T47D (cell line): ENCODE measurements at regions not wholly inside any gene's neighbourhood (a gene's known extent, or its start where the extent isn't known, plus 50 kb on each side); places are given as distances from the start of the nearest gene placed in this dataset.

Experiments
- DNase-seq, 2 experiments: peaks; one replicate each; pipeline versions ENCODE4 v3.0.0 to v3.0.0-alpha.2; 2011 to 2012; ENCODE audit warnings: low read depth in 1 of 2, low spot score in 1 of 2
- JUND ChIP-seq: IDR thresholded peaks from 2 replicates; pipeline ENCODE4 v1.6.1; 2012; ENCODE audit warnings: low read depth
- in situ Hi-C: cut with HindIII; loops from 2 replicates; pipeline ENCODE4 v1.10.0; 2016; ENCODE audit warnings: low sequenced_read_pairs, low pct_unique_long_range_greater_than_20kb

- TF ChIP-seq JUND = no peak
- in situ Hi-C loops = no loop called here
- no peak for DNase-seq
Observed at GRCh38 chr13:90395846-90396245, 951.6 kb upstream of the MIR17HG start.

GRCh38 chr13:90396266-90396665, 951.2 kb upstream of the MIR17HG start:
- no peak for TF ChIP-seq JUND
- in situ Hi-C loops = no loop called here
- no peak for DNase-seq

- no peak for TF ChIP-seq JUND
- no peak for DNase-seq
- in situ Hi-C loops = no loop called here
Observed at GRCh38 chr13:90397503-90397902, 950.0 kb upstream of the MIR17HG start.

- TF ChIP-seq JUND = no peak
Observed at GRCh38 chr13:90400372-90400771, 947.1 kb upstream of the MIR17HG start.

GRCh38 chr13:90401150-90401549, 946.3 kb upstream of the MIR17HG start:
- no peak for DNase-seq
- in situ Hi-C loops = no loop called here
- TF ChIP-seq JUND = no peak

More at GRCh38 chr13:90400372-90400771, 947.1 kb upstream of the MIR17HG start:
- in situ Hi-C loops = no loop called here
- no peak for DNase-seq

GRCh38 chr13:90402102-90402501, 945.4 kb upstream of the MIR17HG start:
- no peak for TF ChIP-seq JUND
- no peak for DNase-seq
- in situ Hi-C loops = no loop called here

- no peak for DNase-seq
- no peak for TF ChIP-seq JUND
- in situ Hi-C loops = no loop called here
Observed at GRCh38 chr13:90402613-90403012, 944.9 kb upstream of the MIR17HG start.

GRCh38 chr13:90403330-90404082, 944.0 kb upstream of the MIR17HG start:
- no peak for DNase-seq
- TF ChIP-seq JUND = no peak
- in situ Hi-C loops = no loop called here

GRCh38 chr13:90405301-90405700, 942.2 kb upstream of the MIR17HG start:
- TF ChIP-seq JUND = no peak
- in situ Hi-C loops = no loop called here
- DNase-seq = no peak

GRCh38 chr13:90412980-90413379, 934.5 kb upstream of the MIR17HG start:
- no peak for DNase-seq
- no peak for TF ChIP-seq JUND
- in situ Hi-C loops = no loop called here

GRCh38 chr13:90413548-90413947, 933.9 kb upstream of the MIR17HG start:
- TF ChIP-seq JUND = no peak
- in situ Hi-C loops = no loop called here
- no peak for DNase-seq

GRCh38 chr13:90414691-90415596, 932.5 kb upstream of the MIR17HG start:
- no peak for DNase-seq
- in situ Hi-C loops = no loop called here
- no peak for TF ChIP-seq JUND

- no peak for TF ChIP-seq JUND
- DNase-seq = no peak
- in situ Hi-C loops = no loop called here
Observed at GRCh38 chr13:90415902-90416301, 931.6 kb upstream of the MIR17HG start.
